GM12892 (cell line): ENCODE measurements at regions not wholly inside any gene's neighbourhood (a gene's known extent, or its start where the extent isn't known, plus 50 kb on each side); places are given as distances from the start of the nearest gene placed in this dataset.

ENCODE experiments used
- POLR2A ChIP-seq: IDR thresholded peaks from 2 replicates; pipeline ENCODE4 v1.6.1; 2011; ENCODE audit warnings: low read depth, low read length, control low read depth
- POLR2AphosphoS5 ChIP-seq: IDR thresholded peaks from 2 replicates; pipeline ENCODE4 v1.6.1; 2011; ENCODE audit warnings: low read depth, low read length, control low read depth
- TAF1 ChIP-seq: IDR thresholded peaks from 2 replicates; pipeline ENCODE4 v1.6.1; 2011; ENCODE audit warnings: low read depth, mild to moderate bottlenecking, control low read depth, low read length, borderline replicate concordance

DNA sequence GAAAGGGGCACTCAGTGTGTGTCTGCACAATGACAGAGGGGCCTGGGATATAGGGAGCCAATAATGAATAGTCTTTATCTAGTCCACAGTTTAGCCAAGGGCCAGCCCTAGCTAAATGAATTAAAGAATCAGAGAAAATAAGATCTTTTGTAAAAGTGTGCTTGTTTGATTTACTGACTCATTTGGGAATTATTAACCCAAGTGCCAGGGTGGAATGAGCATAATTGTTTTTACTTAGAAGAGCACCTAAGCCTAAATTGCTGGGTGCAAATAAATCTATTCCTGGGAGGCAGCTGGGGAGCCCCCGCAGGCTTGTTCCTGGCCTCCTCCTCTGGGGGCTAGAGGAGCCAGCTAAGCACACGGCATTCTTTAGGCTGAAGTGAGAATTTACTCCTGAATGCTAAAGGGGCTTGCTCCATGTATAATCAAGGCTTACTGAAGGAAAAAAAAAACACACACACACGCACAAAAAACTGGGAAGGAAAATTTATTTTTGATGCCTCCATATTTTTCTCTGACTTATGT, 405.3 kb upstream of the SUCLG2 start:
- no peak for TF ChIP-seq POLR2A
- TF ChIP-seq TAF1 = no peak
- no peak for TF ChIP-seq POLR2AphosphoS5
